ENCODE measurements at regions not wholly inside any gene's neighbourhood (a gene's known extent, or its start where the extent isn't known, plus 50 kb on each side); places are given as distances from the start of the nearest gene placed in this dataset.
A peak's percentile ranks its signal among the peaks of the same experiment; 100 is the strongest.

GRCh38 chr4:52164116-52164515 is 113.0 kb downstream of the SPATA18 start:
- H2AFZ ChIP-seq (ENCODE audit: low read depth, low read length) = no peak overlapping the region
- ChIA-PET CTCF (no interaction called here), POLR2A (no interaction called here)
- DNase-seq (ENCODE audit: low read depth, low spot score) (no peak), FAIRE-seq (no peak)
- BruUV-seq (replicated peaks) = no TSS peak
- H3K9me1 ChIP-seq (replicated peaks; ENCODE audit: control insufficient read depth, extremely low read depth, insufficient read depth, low read length) = no peaks in the 10 kb centered on the region
- no peaks in the 10 kb centered on the region for H3K27me3 ChIP-seq (ENCODE audit: control insufficient read depth in 2 of 2, insufficient read depth in 2 of 2, low read length in 2 of 2)
- dilution Hi-C loops (cut with MboI; ENCODE audit: extremely low pct_ligation_motif_present, low sequenced_read_pairs) (no loop called here), intact Hi-C loops (cut with micrococcal nuclease) (no loop called here)
- H3K4me1 ChIP-seq (ENCODE audit: control insufficient read depth, extremely low read depth, insufficient read depth, low read length) = no peaks in the 10 kb centered on the region
- no peak overlapping the region for H3K4me2 ChIP-seq (ENCODE audit: insufficient read depth, low read length)
- TF ChIP-seq FOS (IDR thresholded peaks at IDR 0.05; ENCODE audit: borderline replicate concordance, insufficient read depth, low read length) (no peak), EZH2 (IDR thresholded peaks at IDR 0.05; ENCODE audit: borderline replicate concordance, low read depth, low read length, severe bottlenecking) (no peak), JUN (IDR thresholded peaks at IDR 0.05; ENCODE audit: borderline replicate concordance, insufficient read depth, insufficient read length, low read depth) (no peak), POLR2AphosphoS5 (IDR thresholded peaks at IDR 0.05; ENCODE audit: insufficient read depth, low read depth, low read length) (no peak)
- H3K4me3 ChIP-seq (replicated peaks in 1 of 3; ENCODE audit: insufficient read depth in 1 of 3, low read depth in 1 of 3, low read length in 3 of 3) = no peak overlapping the region
- no peak overlapping the region for H3K9ac ChIP-seq (replicated peaks; ENCODE audit: extremely low read depth, insufficient read depth, low read length)
- H3K27ac ChIP-seq (ENCODE audit: insufficient read depth, low read depth, low read length) = no peak overlapping the region
- H3K9me3 ChIP-seq (replicated peaks; ENCODE audit: control insufficient read depth, insufficient read depth, low read length) = no peaks in the 10 kb centered on the region
- no peaks in the 10 kb centered on the region for H3K79me2 ChIP-seq (ENCODE audit: control insufficient read depth, insufficient read depth, low read length)
- H3K36me3 ChIP-seq (ENCODE audit: control insufficient read depth in 2 of 2, extremely low read depth in 1 of 2, insufficient read depth in 2 of 2, low read length in 2 of 2) = no peaks in the 10 kb centered on the region
- no peaks in the 10 kb centered on the region for H4K20me1 ChIP-seq (replicated peaks; ENCODE audit: control insufficient read depth, extremely low read depth, insufficient read depth, low read length)

- H4K20me1 ChIP-seq (replicated peaks; ENCODE audit: control insufficient read depth, extremely low read depth, insufficient read depth, low read length) = no peaks in the 10 kb centered on the region
- FAIRE-seq (no peak), DNase-seq (ENCODE audit: low read depth, low spot score) (no peak)
- no peak overlapping the region for H3K4me2 ChIP-seq (ENCODE audit: insufficient read depth, low read length)
- BruUV-seq (replicated peaks) = no TSS peak
- no peaks in the 10 kb centered on the region for H3K9me3 ChIP-seq (replicated peaks; ENCODE audit: control insufficient read depth, insufficient read depth, low read length)
- no peaks in the 10 kb centered on the region for H3K4me1 ChIP-seq (ENCODE audit: control insufficient read depth, extremely low read depth, insufficient read depth, low read length)
- dilution Hi-C loops (cut with MboI; ENCODE audit: extremely low pct_ligation_motif_present, low sequenced_read_pairs) = no loop called here
- H3K36me3 ChIP-seq (ENCODE audit: control insufficient read depth in 2 of 2, extremely low read depth in 1 of 2, insufficient read depth in 2 of 2, low read length in 2 of 2) = no peaks in the 10 kb centered on the region
- TF ChIP-seq MAX (IDR thresholded peaks at IDR 0.05; ENCODE audit: insufficient read depth, insufficient read length) (no peak), CTCF (IDR thresholded peaks at IDR 0.05; ENCODE audit: extremely low read depth in 1 of 2, insufficient read depth in 1 of 2, low read depth in 1 of 2, low read length in 2 of 2) (peak in 1 of 2 donors; percentile 6), FOS (IDR thresholded peaks at IDR 0.05; ENCODE audit: borderline replicate concordance, insufficient read depth, low read length) (no peak), JUN (IDR thresholded peaks at IDR 0.05; ENCODE audit: borderline replicate concordance, insufficient read depth, insufficient read length, low read depth) (no peak), POLR2AphosphoS5 (IDR thresholded peaks at IDR 0.05; ENCODE audit: insufficient read depth, low read depth, low read length) (no peak), MYC (IDR thresholded peaks at IDR 0.05; ENCODE audit: low read depth, low read length) (no peak)
- H3K9ac ChIP-seq (replicated peaks; ENCODE audit: extremely low read depth, insufficient read depth, low read length) = no peak overlapping the region
- H2AFZ ChIP-seq (ENCODE audit: low read depth, low read length) = no peak overlapping the region
- H3K79me2 ChIP-seq (ENCODE audit: control insufficient read depth, insufficient read depth, low read length) = no peaks in the 10 kb centered on the region
- no peak overlapping the region for H3K4me3 ChIP-seq (replicated peaks in 1 of 3; ENCODE audit: insufficient read depth in 1 of 3, low read depth in 1 of 3, low read length in 3 of 3)
- no peaks in the 10 kb centered on the region for H3K27me3 ChIP-seq (ENCODE audit: control insufficient read depth in 2 of 2, insufficient read depth in 2 of 2, low read length in 2 of 2)
- ChIA-PET CTCF (no interaction called here), POLR2A (no interaction called here)
- no peaks in the 10 kb centered on the region for H3K9me1 ChIP-seq (replicated peaks; ENCODE audit: control insufficient read depth, extremely low read depth, insufficient read depth, low read length)
- H3K27ac ChIP-seq (ENCODE audit: insufficient read depth, low read depth, low read length) = no peak overlapping the region
- intact Hi-C loops (cut with micrococcal nuclease) = no loop called here
Measured at GRCh38 chr4:52172166-52172565, 121.1 kb downstream of the SPATA18 start.
